ENCODE measurements at regions not wholly inside any gene's neighbourhood (a gene's known extent, or its start where the extent isn't known, plus 50 kb on each side); places are given as distances from the start of the nearest gene placed in this dataset.

DNA sequence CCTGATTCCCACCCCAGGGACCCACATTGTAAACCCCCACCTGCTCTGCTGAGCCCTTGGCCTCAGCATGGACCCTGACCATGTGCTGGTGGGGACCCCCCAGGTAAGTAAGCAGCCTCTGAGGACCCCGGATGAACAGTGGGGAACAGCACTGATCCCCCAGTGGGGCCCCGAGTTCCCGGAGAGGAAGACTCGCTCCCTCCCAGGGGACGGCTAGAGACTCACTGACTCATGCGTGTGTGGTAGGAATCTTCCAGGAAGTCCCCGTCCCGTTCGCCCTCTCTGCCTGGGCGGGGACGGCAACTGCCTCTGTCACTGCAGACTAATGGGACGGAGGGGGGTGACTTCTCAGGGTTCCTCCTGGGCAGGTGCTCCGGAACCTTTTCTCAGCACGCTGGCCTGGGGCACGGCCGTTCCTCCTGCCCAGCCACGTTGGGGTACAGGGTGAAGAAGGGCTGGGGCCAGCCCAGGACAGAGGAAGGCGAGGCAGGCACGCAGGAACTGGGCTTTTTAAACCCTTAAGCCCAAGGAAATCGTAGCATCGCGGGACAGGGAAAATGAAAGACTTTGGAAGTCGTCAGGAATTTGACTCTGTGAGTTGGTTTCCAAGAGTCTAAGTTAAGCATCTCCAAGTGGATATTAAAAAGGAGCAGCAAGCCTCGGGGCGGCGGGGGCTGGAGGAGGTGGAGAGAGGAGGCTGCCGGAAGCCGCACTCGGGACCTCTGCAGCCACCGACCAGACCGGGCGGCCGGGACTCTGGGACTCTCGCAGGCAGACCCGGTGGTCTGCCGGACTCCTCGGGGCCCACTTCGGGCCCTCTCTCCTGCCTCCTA, 178.7 kb downstream of the SEC14L1 start:
- TF ChIP-seq BRF1 (IDR thresholded peaks at IDR 0.05; ENCODE audit: borderline replicate concordance, extremely low read depth, insufficient read length) (no peak), ZNF133 (CRISPR knock-in tag; IDR thresholded peaks at IDR 0.05) (no peak), EP300 (IDR thresholded peaks at IDR 0.05; ENCODE audit: low read length) (peak; percentile 39; the same call in 1 of the 2 replicates), POLR3A (IDR thresholded peaks at IDR 0.05; ENCODE audit: borderline replicate concordance, extremely low read depth, insufficient read depth, insufficient read length) (no peak), CBX3 (IDR thresholded peaks at IDR 0.05; ENCODE audit: borderline replicate concordance in 1 of 2, low read length in 2 of 2) (0 out of 3 replicates have a peak, but pooled peaks of 1 of the 2 experiments have one; percentile 27), ZNF408 (CRISPR knock-in tag; IDR thresholded peaks at IDR 0.05; ENCODE audit: low read depth) (no peak), POLR2AphosphoS2 (IDR thresholded peaks at IDR 0.05; ENCODE audit: low read length) (no peak), C11orf30 (IDR thresholded peaks at IDR 0.05; ENCODE audit: low read depth) (no peak), CTCF (IDR thresholded peaks at IDR 0.05 in 2 of 3, conservative IDR thresholded peaks at IDR 0.05 in 1 of 3; ENCODE audit: insufficient read depth in 2 of 3, low read depth in 1 of 3, low read length in 3 of 3) (no peak)
- TF ChIP-seq, protein P1, sequence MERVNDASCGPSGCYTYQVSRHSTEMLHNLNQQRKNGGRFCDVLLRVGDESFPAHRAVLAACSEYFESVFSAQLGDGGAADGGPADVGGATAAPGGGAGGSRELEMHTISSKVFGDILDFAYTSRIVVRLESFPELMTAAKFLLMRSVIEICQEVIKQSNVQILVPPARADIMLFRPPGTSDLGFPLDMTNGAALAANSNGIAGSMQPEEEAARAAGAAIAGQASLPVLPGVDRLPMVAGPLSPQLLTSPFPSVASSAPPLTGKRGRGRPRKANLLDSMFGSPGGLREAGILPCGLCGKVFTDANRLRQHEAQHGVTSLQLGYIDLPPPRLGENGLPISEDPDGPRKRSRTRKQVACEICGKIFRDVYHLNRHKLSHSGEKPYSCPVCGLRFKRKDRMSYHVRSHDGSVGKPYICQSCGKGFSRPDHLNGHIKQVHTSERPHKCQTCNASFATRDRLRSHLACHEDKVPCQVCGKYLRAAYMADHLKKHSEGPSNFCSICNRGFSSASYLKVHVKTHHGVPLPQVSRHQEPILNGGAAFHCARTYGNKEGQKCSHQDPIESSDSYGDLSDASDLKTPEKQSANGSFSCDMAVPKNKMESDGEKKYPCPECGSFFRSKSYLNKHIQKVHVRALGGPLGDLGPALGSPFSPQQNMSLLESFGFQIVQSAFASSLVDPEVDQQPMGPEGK (CRISPR knock-in tag; IDR thresholded peaks at IDR 0.05; ENCODE audit: borderline replicate concordance): no peak
- TF ChIP-seq, protein P2, sequence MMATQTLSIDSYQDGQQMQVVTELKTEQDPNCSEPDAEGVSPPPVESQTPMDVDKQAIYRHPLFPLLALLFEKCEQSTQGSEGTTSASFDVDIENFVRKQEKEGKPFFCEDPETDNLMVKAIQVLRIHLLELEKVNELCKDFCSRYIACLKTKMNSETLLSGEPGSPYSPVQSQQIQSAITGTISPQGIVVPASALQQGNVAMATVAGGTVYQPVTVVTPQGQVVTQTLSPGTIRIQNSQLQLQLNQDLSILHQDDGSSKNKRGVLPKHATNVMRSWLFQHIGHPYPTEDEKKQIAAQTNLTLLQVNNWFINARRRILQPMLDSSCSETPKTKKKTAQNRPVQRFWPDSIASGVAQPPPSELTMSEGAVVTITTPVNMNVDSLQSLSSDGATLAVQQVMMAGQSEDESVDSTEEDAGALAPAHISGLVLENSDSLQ (IDR thresholded peaks at IDR 0.05): peak; percentile 75
